ENCODE measurements at regions not wholly inside any gene's neighbourhood (a gene's known extent, or its start where the extent isn't known, plus 50 kb on each side); places are given as distances from the start of the nearest gene placed in this dataset.

- H3K4me3 ChIP-seq = no peak overlapping the region
- 82 to 98% (median 96%) methylated on average over 7 to 9 of the region's 9 CpGs for WGBS, 5 donors
- no peaks in the 10 kb centered on the region for H3K27me3 ChIP-seq
- H3K9me3 ChIP-seq = peaks cover 0 to 19% (median 8%) of the 10 kb centered on the region in 4 donors
- TF ChIP-seq CTCF (IDR thresholded peaks at IDR 0.05) = no peak
- TF ChIP-seq EP300 (IDR thresholded peaks at IDR 0.05) = no peak
- TF ChIP-seq POLR2A (IDR thresholded peaks at IDR 0.05) = no peak
- no peak for TF ChIP-seq POLR2AphosphoS5 (IDR thresholded peaks at IDR 0.05)
- no peaks in the 10 kb centered on the region for H3K4me1 ChIP-seq
- intact Hi-C loops (cut with DNase I; ENCODE audit: low total_unique reads) = no loop called here
- no peaks in the 10 kb centered on the region for H3K36me3 ChIP-seq
- DNase-seq = no peak
- H3K27ac ChIP-seq = no peak overlapping the region
These were observed 576.5 kb upstream of the EDIL3 start for GRCh38 chr5:84961193-84961592.

DNA sequence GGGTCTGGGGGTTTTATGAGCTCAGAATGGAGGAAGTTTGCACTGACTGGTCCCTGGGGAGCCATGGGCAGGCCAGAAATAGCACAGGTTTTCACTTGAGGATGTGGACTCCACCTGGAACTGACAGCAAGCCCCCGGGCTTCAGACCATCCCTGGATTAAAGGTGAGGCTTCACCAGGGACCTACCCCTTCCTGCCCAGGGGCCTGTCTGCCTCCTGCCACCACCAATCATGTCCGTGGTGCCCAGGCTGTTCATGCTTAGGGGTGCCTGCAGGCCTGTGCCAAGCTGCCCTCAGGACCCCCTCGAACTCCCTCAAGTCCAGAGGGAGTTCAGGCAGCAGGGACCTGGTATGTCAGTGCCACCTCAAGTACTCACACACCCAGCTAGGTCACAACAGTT is 577.2 kb upstream of the EDIL3 start:
- DNase-seq = no peak
- no peaks in the 10 kb centered on the region for H3K4me1 ChIP-seq
- H3K27me3 ChIP-seq = no peaks in the 10 kb centered on the region
- no peak overlapping the region for H3K4me3 ChIP-seq
- H3K27ac ChIP-seq = no peak overlapping the region
- intact Hi-C loops (cut with DNase I; ENCODE audit: low total_unique reads) = no loop called here
- peaks cover 0 to 19% (median 8%) of the 10 kb centered on the region in 4 donors for H3K9me3 ChIP-seq
- WGBS, 5 donors = 50 to 74% (median 64%) methylated on average over 2 to 3 of the region's 3 CpGs; no CpG with 5 or more reads in 1 of the 5 donors
- H3K36me3 ChIP-seq = no peaks in the 10 kb centered on the region
- no peak for TF ChIP-seq EP300 (IDR thresholded peaks at IDR 0.05)
- no peak for TF ChIP-seq CTCF (IDR thresholded peaks at IDR 0.05)
- no peak for TF ChIP-seq POLR2AphosphoS5 (IDR thresholded peaks at IDR 0.05)
- no peak for TF ChIP-seq POLR2A (IDR thresholded peaks at IDR 0.05)

- H3K9me3 ChIP-seq = no peaks in the 10 kb centered on the region
- H3K4me1 ChIP-seq = no peaks in the 10 kb centered on the region
- H3K27ac ChIP-seq = no peak overlapping the region
- 44 to 78% (median 58%) methylated on average over 2 of the region's 2 CpGs for WGBS, 5 donors
- H3K36me3 ChIP-seq = no peaks in the 10 kb centered on the region
- no peak overlapping the region for H3K4me3 ChIP-seq
- TF ChIP-seq POLR2A (IDR thresholded peaks at IDR 0.05) = no peak
- no peak for DNase-seq
- intact Hi-C loops (cut with DNase I; ENCODE audit: low total_unique reads) = no loop called here
- H3K27me3 ChIP-seq = no peaks in the 10 kb centered on the region
These were observed 598.4 kb upstream of the EDIL3 start for GRCh38 chr5:84983093-84983492.

- intact Hi-C loops (cut with DNase I; ENCODE audit: low total_unique reads) = no loop called here
- H3K36me3 ChIP-seq = no peaks in the 10 kb centered on the region
- TF ChIP-seq CTCF (IDR thresholded peaks at IDR 0.05) (no peak), EP300 (IDR thresholded peaks at IDR 0.05) (no peak)
- DNase-seq = no peak
- WGBS, 5 donors = 40 to 50% (median 41%) methylated on average over 3 of the region's 3 CpGs
- no peaks in the 10 kb centered on the region for H3K4me1 ChIP-seq
- no peak overlapping the region for H3K27ac ChIP-seq
- no peaks in the 10 kb centered on the region for H3K9me3 ChIP-seq
- H3K4me3 ChIP-seq = no peak overlapping the region
- no peaks in the 10 kb centered on the region for H3K27me3 ChIP-seq
These were observed 600.5 kb upstream of the EDIL3 start for GRCh38 chr5:84985148-84985547.

DNA sequence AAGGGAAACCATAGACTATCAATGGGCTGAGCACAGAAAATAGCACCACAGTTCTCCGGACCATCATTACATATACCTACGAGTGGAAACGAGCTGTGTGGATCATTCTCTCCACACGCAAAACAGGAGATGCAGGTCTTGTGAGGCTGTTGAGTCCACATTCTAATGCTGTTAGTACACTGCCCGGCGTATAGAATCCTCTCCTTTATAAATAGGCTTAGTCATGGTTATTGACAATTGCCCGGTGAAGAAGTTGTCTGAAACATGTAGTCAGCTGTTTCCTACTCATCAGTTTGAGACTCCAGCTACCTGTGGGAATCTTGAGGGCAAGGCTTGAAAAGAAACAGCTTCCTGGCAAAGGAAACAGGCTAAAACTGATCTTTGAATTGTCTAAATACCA is 602.0 kb upstream of the EDIL3 start:
- TF ChIP-seq EP300 (IDR thresholded peaks at IDR 0.05) (no peak), CTCF (IDR thresholded peaks at IDR 0.05) (no peak), POLR2AphosphoS5 (IDR thresholded peaks at IDR 0.05) (no peak), POLR2A (IDR thresholded peaks at IDR 0.05) (no peak)

More for the DNA sequence above, 602.0 kb upstream of the EDIL3 start:
- intact Hi-C loops (cut with DNase I; ENCODE audit: low total_unique reads) = no loop called here
- no peak for DNase-seq
- Histone ChIP-seq H3K27ac (no peak overlapping the region), H3K4me1 (no peaks in the 10 kb centered on the region), H3K4me3 (no peak overlapping the region), H3K9me3 (no peaks in the 10 kb centered on the region), H3K27me3 (no peaks in the 10 kb centered on the region), H3K36me3 (no peaks in the 10 kb centered on the region)
- 69 to 87% (median 86%) methylated on average over 6 to 7 of the region's 7 CpGs for WGBS, 5 donors

Data from stomach (tissue), 8 donors.